SK-N-DZ (cell line): ENCODE measurements at regions not wholly inside any gene's neighbourhood (a gene's known extent, or its start where the extent isn't known, plus 50 kb on each side); places are given as distances from the start of the nearest gene placed in this dataset.
"Not testable (repeated sequence)": the region's sequence is repeated elsewhere in the genome, so short reads cannot be mapped to it uniquely, and the experiment has no call there.

Experiments
- DNase-seq: peaks from one replicate; pipeline ENCODE4 v3.0.0-alpha.2; 2015; ENCODE audit warnings: low spot score

- DNase-seq, result no peak
Measured at GRCh38 chr4:146073517-146073916, 102.0 kb upstream of the LSM6 start.

DNA sequence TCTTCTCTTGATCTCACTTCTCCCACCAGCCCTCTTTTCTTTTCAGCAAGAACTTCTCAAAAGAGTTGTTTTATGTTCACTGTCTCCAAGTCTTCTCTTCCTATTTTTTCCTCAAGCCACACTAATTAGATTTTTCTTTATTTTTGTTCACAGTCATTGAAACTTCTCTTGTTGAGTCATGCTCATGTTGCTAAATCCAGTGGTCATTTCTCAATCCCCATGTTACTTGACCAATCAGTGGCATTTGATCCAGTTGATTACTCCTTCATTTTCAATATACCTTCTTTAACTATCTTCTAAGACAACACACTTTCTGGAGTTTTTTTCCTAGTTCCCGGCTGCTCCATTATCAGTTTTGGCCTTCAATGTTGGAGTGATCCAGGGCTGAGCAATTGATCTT is 103.1 kb upstream of the LSM6 start:
- no peak for DNase-seq

DNA sequence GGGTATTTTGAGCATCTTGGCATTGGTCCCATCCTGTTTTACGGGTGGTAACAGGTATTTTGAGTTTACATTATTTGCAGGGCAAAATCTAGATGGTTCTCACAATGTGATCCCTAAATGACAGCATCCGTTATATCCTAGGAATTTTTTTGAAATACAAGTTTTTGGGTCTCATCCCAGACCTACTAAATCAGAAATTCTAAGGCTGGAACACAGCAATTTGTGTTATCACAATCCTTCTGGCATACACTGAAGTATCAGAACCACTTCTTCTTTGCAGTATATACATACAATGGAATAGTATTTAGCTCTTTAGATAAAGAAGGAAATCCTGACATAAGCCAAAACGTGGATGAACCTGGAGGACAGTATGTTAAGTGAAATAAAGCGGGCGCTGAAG is 104.1 kb upstream of the LSM6 start:
- DNase-seq, result no peak

DNA sequence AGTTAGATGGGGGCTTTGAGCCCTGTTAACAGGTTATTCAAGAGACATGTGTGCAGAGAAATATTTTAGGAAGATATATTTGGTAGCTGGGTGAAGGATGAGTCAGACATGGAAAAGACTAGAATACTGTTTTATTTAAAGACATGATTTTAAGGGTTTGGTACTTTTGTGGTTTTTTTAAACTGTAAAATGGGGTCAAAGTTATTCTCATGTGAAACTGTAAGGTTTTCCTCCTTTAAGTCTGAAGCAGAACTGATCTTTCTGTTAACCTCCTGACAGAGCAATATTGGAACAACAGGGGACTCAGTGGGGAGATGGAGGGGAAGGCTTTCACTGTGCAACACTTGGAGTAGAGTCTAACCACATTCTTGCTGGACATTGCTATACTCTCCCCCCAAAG is 112.4 kb upstream of the LSM6 start:
- no peak for DNase-seq

GRCh38 chr4:146062340-146062739 is 113.2 kb upstream of the LSM6 start:
- DNase-seq, result no peak

DNA sequence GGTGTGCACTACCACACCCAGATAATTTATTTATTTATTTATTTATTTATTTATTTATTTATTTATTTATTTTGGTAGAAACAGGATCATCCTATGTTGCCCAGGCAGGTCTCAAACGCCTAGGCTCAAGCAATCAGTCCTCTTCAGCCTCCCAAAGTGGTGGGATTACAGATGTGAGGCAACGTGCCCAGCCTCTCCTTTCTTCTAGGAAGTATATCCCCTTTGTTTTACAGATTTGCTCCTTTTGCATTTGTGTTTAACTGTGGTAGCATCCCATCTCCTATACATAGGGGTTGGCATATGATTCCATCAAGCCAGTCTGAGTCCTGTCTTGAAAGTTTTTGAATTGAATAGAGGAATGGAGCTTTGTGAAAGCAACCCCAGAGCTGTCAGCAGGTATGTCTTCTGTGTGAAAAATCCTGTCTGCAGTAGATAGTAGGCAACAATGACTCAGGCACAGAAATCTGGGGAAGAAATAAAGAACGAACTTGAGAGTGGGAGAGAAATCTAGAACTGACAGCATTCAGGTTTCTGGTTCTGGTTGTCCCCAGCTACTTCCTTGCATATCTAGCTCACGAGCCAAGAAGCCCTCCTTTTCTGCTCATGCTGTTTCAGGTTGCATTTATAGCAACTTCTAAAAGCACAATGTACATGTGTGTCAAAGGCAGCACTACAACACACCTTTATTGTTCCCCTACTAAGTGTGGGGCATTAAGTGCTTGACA is 113.7 kb upstream of the LSM6 start:
- DNase-seq, result no peak

GRCh38 chr4:146059865-146060264 is 115.7 kb upstream of the LSM6 start:
- DNase-seq, result no peak

DNA sequence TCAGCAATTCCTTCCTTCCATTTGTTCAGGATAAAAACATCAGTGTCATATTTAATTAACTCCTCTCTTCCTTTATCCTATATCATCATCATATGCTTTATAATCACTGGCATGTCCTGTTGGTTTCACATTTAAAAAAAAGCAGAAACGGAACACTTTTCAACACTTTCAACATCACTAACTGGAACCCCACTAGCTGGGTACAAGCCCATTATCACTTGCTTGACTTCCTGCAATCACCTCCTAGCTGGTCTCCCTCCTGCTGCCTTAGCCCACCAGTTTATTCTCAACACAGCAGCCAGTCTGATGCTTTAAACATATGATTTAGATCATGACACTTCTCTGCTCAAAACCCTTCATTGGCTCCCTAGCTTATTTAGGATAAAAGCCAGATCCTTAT is 116.4 kb upstream of the LSM6 start:
- DNase-seq, result no peak

- DNase-seq, result no peak
Measured at GRCh38 chr4:146058531-146058930, 117.0 kb upstream of the LSM6 start.

- no peak for DNase-seq
Measured at GRCh38 chr4:146054676-146055075, 116.1 kb upstream of the ZNF827 start.

DNA sequence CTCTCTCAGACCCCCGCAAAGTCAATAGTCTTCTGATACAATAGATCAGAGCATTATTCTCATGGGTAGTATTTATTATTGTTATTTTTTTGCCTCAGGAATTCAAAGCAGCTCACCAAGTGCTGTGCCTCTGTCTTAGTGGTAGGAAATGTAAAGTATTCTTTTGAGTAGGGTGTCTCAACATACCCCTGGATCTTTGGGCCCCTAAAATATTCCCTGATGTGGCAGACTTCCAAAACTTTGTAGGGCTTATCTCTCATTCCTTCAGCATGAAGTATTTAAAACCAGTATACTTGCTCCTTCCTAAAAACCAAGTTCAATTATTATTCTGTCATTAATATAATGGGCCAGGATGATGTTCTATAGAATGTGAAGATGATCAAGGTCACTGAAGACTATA is 115.3 kb upstream of the ZNF827 start:
- no peak for DNase-seq

DNA sequence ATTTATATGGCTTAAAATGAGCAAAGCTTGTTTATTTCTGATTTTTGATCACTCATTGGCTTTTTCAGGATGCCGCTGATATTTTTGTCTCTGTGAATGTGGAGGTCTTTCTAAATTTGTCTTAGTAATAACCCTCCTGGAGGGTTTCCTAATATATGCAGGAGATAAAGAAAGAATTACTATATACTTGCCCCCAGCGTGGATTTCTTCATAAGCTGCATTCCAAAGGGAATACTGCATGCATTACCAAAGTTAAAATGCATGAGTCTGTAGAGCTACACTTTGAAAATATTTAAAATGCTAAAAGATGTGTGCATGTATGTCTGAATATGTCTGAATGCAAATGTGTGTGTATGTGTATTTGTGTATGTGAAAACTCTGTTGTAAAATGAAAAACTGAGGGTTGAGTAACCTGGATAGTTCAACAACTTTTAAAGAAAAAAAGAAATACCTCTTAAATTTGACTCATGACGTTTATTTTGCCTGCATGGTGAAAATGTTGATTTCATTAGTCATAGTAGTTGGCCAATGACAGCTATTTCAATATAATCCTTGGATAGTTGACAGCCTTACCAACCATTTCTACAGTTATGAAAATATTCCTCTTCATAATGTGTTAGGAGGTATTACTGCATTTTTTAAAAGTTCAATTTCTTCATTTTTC is 113.2 kb upstream of the ZNF827 start:
- no peak for DNase-seq

DNA sequence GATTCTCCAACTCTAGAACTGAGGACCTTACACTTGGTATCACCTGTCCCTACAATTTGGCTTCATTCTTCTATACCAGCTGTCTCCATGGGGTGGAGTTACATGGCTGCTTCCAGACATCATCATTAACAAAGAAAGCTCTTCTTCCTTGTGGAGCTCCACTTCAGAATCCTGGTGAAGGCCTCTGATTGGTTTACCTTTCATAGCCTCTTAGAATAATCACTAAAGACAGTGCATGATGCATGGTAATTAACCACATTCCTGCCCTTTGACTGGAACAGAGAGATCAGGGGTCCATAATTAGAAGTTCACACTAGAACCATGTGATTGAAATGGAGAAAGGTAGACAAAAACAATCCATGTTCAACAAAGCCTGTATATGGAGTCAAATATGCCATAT is 112.6 kb upstream of the ZNF827 start:
- no peak for DNase-seq

DNA sequence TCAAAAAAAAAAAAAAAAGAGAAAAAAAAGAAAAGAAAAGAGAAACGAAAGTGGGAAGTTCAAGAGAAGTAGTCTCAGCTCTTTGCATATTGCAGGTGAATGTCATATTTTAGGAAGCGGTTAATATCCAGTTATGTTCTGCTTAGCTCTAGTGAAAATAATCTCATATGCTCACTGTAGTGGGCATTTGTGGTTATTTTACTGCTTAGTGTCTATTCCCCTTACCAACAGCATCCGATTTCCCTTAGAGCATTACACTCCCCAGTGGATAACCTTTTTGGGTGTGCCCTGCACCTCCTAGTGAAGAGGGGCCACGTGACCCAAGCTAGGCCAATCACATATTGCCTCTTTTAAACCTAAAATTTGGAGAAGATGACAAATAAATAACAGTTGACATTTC is 111.2 kb upstream of the ZNF827 start:
- no peak for DNase-seq

DNA sequence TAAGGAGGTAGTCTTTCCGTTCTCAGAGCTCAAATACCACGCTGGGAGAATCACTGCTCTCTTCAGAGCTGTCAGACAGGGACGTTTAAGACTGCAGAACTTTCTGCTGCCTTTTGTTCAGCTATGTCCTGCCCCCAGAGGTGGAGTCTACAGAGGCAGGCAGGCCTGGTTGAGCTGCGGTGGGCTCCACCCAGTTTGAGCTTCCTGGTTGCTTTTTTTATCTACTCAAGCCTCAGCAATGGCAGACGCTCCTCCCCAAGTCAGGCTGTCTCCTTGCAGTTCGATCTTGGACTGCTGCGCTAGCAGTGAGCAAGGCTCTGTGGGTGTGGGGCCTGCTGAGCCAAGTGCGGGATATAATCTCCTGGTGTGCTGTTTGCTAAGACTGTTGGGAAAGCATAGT is 109.1 kb upstream of the ZNF827 start:
- DNase-seq, result not testable (repeated sequence)

GRCh38 chr4:146041139-146042004 is 102.7 kb upstream of the ZNF827 start:
- DNase-seq, result no peak

GRCh38 chr4:146040623-146041022 is 102.0 kb upstream of the ZNF827 start:
- DNase-seq, result no peak

GRCh38 chr4:146033149-146033548 is 94.5 kb upstream of the ZNF827 start:
- DNase-seq, result no peak

DNA sequence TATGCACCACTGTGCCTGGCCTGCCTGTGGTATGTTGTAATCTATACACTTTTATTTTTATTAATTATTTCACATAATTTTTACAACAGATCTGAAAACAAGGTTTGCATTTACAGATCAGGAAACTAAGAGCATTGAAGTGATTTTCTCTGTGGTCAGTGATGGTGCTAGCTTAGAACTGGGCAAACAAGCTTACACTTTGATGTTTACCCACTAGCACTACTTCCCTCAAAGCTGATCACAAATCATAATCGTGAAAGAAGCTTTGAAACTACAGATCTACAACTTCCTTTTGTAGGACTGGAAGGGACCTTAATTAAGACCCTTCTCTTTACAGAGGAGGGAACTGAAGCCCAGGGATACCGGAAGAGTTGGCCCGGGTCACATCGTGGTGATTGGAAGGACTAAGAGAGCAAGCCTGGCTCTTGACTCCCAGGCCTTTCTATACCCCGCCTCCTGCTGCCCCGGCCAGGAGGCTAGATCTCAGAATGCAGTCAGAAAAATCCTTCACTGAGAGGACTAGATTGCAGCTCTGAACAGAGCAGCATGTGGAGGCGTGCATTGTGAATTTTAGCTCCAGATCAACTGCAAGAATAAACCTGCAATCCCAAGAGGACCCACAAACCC is 93.7 kb upstream of the ZNF827 start:
- no peak for DNase-seq

DNA sequence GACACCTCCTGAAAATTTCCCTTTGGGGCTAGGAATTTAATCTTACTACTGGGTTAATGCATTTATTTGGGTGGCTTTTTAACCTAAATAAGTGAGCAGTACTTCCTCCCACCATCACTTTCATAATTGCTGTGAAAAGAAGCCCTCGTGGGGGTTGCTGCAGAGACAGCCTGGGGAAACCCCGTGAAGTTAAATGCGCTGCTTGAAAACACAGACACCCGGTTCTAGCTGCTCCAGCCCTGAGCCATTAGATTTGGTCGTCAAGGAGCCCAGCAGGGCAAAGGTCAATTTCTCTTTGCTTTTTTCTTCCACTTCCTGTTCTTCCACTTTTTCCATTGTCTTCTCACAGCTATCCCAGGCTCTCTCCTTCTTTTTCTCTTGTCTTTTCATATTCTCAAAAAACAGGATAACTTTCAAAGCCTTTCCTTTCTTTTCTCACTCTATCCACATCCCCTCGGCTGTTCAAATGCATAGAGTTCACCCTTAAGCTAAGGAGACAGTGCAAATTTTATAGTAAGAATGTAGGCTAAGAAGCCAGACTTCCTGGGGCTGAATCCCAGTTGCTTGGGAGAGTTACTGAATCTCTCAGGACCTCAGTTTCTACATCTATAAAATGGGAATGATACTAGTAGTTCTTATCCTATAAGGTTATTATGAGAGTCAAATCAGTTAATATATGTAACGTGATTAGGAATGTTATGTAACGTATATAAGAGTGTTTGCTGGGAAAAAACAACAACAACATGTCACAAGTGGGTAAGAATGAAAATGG is 91.5 kb upstream of the ZNF827 start:
- no peak for DNase-seq

DNA sequence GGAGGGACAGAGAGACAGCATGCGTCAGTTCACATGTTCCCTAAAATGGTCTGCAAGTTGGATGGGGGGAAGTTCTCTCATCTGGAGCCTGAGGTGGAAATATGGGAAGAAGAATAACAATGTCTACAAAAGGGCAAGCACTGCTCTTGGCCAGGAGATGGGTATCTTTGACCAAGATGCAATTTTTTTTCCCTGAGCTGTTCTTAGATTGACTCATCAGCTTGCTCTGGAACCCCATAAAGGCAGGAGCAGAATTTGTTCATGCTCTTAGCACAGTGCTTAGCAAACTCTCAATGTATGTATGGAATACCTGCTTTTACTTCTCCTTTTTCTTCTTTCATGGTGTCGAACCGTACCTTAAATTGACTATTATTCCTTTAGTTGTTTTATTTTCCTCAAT is 90.5 kb upstream of the ZNF827 start:
- no peak for DNase-seq
